NCI-H526 (cell line): ENCODE measurements at regions not wholly inside any gene's neighbourhood (a gene's known extent, or its start where the extent isn't known, plus 50 kb on each side); places are given as distances from the start of the nearest gene placed in this dataset.
"Not testable (repeated sequence)": the region's sequence is repeated elsewhere in the genome, so short reads cannot be mapped to it uniquely, and the experiment has no call there.

Source experiments
- DNase-seq, 2 experiments: peaks; one replicate each; lab custom pipeline; 2025; lab: John Stamatoyannopoulos, UW

- DNase-seq = no peak
These were observed 867.3 kb downstream of the TTLL7 start for GRCh38 chr1:83131692-83131955.

GRCh38 chr1:83130886-83131691, 867.8 kb downstream of the TTLL7 start:
- no peak for DNase-seq

GRCh38 chr1:83129107-83129506, 869.8 kb downstream of the TTLL7 start:
- DNase-seq = no peak

- DNase-seq = no peak
These were observed 873.5 kb downstream of the TTLL7 start for GRCh38 chr1:83125456-83125855.

GRCh38 chr1:83123019-83123418, 875.9 kb downstream of the TTLL7 start:
- no peak for DNase-seq

- no peak for DNase-seq
These were observed 880.5 kb downstream of the TTLL7 start for GRCh38 chr1:83118472-83118871.

- not testable (repeated sequence) for DNase-seq
These were observed 881.9 kb downstream of the TTLL7 start for GRCh38 chr1:83117030-83117429.

GRCh38 chr1:83115785-83116184, 883.1 kb downstream of the TTLL7 start:
- DNase-seq = no peak

GRCh38 chr1:83114136-83114834, 884.6 kb downstream of the TTLL7 start:
- DNase-seq = no peak

- no peak for DNase-seq
These were observed 885.3 kb downstream of the TTLL7 start for GRCh38 chr1:83113652-83114051.

- no peak for DNase-seq
These were observed 886.6 kb downstream of the TTLL7 start for GRCh38 chr1:83112248-83112885.

- DNase-seq = no peak
These were observed 888.8 kb downstream of the TTLL7 start for GRCh38 chr1:83110156-83110555.

GRCh38 chr1:83109692-83110091, 889.2 kb downstream of the TTLL7 start:
- no peak for DNase-seq

GRCh38 chr1:83104558-83104957, 894.4 kb downstream of the TTLL7 start:
- DNase-seq = no peak

GRCh38 chr1:83103341-83103740, 895.6 kb downstream of the TTLL7 start:
- no peak for DNase-seq

GRCh38 chr1:83102630-83103071, 896.3 kb downstream of the TTLL7 start:
- DNase-seq = no peak

GRCh38 chr1:83101406-83101805, 897.5 kb downstream of the TTLL7 start:
- no peak for DNase-seq

- DNase-seq = no peak
These were observed 898.8 kb downstream of the TTLL7 start for GRCh38 chr1:83100133-83100532.

GRCh38 chr1:83098791-83099190, 900.1 kb downstream of the TTLL7 start:
- DNase-seq = no peak

GRCh38 chr1:83098131-83098530, 900.8 kb downstream of the TTLL7 start:
- no peak for DNase-seq

GRCh38 chr1:83097715-83098114, 901.2 kb downstream of the TTLL7 start:
- no peak for DNase-seq

- no peak for DNase-seq
These were observed 903.4 kb downstream of the TTLL7 start for GRCh38 chr1:83095570-83095969.

- no peak for DNase-seq
These were observed 908.7 kb downstream of the TTLL7 start for GRCh38 chr1:83090195-83090594.
